Frontal cortex (tissue), 3 donors: ENCODE measurements at regions not wholly inside any gene's neighbourhood (a gene's known extent, or its start where the extent isn't known, plus 50 kb on each side); places are given as distances from the start of the nearest gene placed in this dataset.

ENCODE experiments used
- DNase-seq, 2 donors: peaks; one replicate each; pipeline ENCODE4 v3.0.0; 2012; ENCODE audit warnings: low spot score in 2 of 2
- FAIRE-seq: peaks from 2 replicates; lab custom pipeline; 2012; peaks lifted over from hg19 to GRCh38; lab: Jason Lieb, UNC
- donor health status: control.
- donor health status: control.
- donor health status: control.

GRCh38 chr10:131842351-131843088, 58.3 kb upstream of the PPP2R2D start:
- DNase-seq: no peak
- no peak for FAIRE-seq

- DNase-seq: no peak
- FAIRE-seq: no peak
Measured at GRCh38 chr10:131843089-131843595, 57.7 kb upstream of the PPP2R2D start.

GRCh38 chr10:131843881-131844284, 56.9 kb upstream of the PPP2R2D start:
- DNase-seq (no peak), FAIRE-seq (no peak)

GRCh38 chr10:131844529-131845084, 56.2 kb upstream of the PPP2R2D start:
- no peak for FAIRE-seq
- no peak for DNase-seq

GRCh38 chr10:131845505-131846239, 55.1 kb upstream of the PPP2R2D start:
- DNase-seq (no peak), FAIRE-seq (no peak)

- no peak for DNase-seq
- no peak for FAIRE-seq
Measured at GRCh38 chr10:131846240-131847101, 54.3 kb upstream of the PPP2R2D start.

- no peak for DNase-seq
- FAIRE-seq: no peak
Measured at GRCh38 chr10:131847241-131847783, 53.5 kb upstream of the PPP2R2D start.

- FAIRE-seq (no peak), DNase-seq (no peak)
Measured at GRCh38 chr10:131848296-131848695, 52.5 kb upstream of the PPP2R2D start.

GRCh38 chr10:131848741-131849590, 51.8 kb upstream of the PPP2R2D start:
- no peak for FAIRE-seq
- DNase-seq: peak in 1 of 2 donors; percentile 51

GRCh38 chr10:131849591-131850382, 51.0 kb upstream of the PPP2R2D start:
- FAIRE-seq (no peak), DNase-seq (no peak)

- DNase-seq (no peak), FAIRE-seq (no peak)
Measured at GRCh38 chr10:131850383-131850870, 50.4 kb upstream of the PPP2R2D start.
